T-cell (primary cell): ENCODE measurements at regions not wholly inside any gene's neighbourhood (a gene's known extent, or its start where the extent isn't known, plus 50 kb on each side); places are given as distances from the start of the nearest gene placed in this dataset.
"Not testable (repeated sequence)": the region's sequence is repeated elsewhere in the genome, so short reads cannot be mapped to it uniquely, and the experiment has no call there.

Experiments
- ATAC-seq, 4 experiments: fragments of 200-7000 bp in 3 of 4; fragments of 150-1000 bp in 1 of 4; cut with Tn5 transposase; replicated peaks in 1 of 4; 1 replicate in 3 of 4; 2 replicates in 1 of 4; pipeline ENCODE4 v1.10.0; 2021; ENCODE audit warnings: moderate library complexity in 3 of 4, mild to moderate bottlenecking in 2 of 4, moderate number of reproducible peaks in 1 of 4
- CTCF ChIA-PET, 2 donors: fragments of 300-600 bp; sonication (Branson Sonifier 250); formaldehyde crosslinking; loops; one replicate each; lab custom pipeline; 2022; ENCODE audit warnings: antibody characterized with exemption in 2 of 2; lab: Charles Lee
- POLR2A ChIA-PET, 2 donors: fragments of 300-600 bp; sonication (Branson Sonifier 250); formaldehyde crosslinking; loops; one replicate each; lab custom pipeline; 2022; ENCODE audit warnings: antibody characterized with exemption in 2 of 2; lab: Charles Lee
- DNase-seq, 35 experiments: peaks; one replicate each; pipeline versions ENCODE4 v3.0.0 to v3.0.0-alpha.2; 2013 to 2023
- H3K27ac ChIP-seq: one replicate; pipeline ENCODE4 v1.5.1; 2013; ENCODE audit warnings: low read length
- H3K27me3 ChIP-seq, 2 experiments: replicated peaks in 1 of 2; 1 replicate in 1 of 2; 2 replicates in 1 of 2; pipeline versions ENCODE4 v1.6.1 to v1.7.0; 2013; ENCODE audit warnings: low read length in 1 of 2, mixed read lengths in 1 of 2; ENCODE audit not compliant: control insufficient read depth in 2 of 2, insufficient read depth in 2 of 2; ENCODE audit errors: extremely low read depth in 1 of 2
- H3K36me3 ChIP-seq, 2 donors: 1 replicate in 1 of 2; 2 replicates in 1 of 2; pipeline versions ENCODE4 v1.6.1 to v1.7.0; 2013; ENCODE audit warnings: low read length in 1 of 2; ENCODE audit not compliant: control insufficient read depth in 2 of 2, insufficient read depth in 1 of 2; ENCODE audit errors: extremely low read depth in 1 of 2
- H3K4me1 ChIP-seq, 2 experiments: 1 replicate in 1 of 2; 2 replicates in 1 of 2; pipeline versions ENCODE4 v1.6.1 to v1.7.0; 2013; ENCODE audit warnings: low read length in 2 of 2, mixed read lengths in 1 of 2; ENCODE audit not compliant: insufficient read depth in 2 of 2, control insufficient read depth in 1 of 2; ENCODE audit errors: extremely low read depth in 1 of 2
- H3K4me3 ChIP-seq, 2 donors: 1 replicate in 1 of 2; 2 replicates in 1 of 2; pipeline versions ENCODE4 v1.5.1 to v1.7.0; 2013; ENCODE audit warnings: mild to moderate bottlenecking in 2 of 2, low read length in 1 of 2, moderate library complexity in 1 of 2; ENCODE audit not compliant: control insufficient read depth in 1 of 2; ENCODE audit errors: extremely low read depth in 1 of 2
- H3K9me3 ChIP-seq: 2 replicates; pipeline ENCODE4 v1.7.0; 2013
- H3K27ac Mint-ChIP-seq, 2 donors: one replicate each; pipeline ENCODE4 v1.8.0; 2020 to 2021; ENCODE audit warnings: mild to moderate bottlenecking in 2 of 2, mixed read lengths in 2 of 2
- H3K27me3 Mint-ChIP-seq, 2 donors: one replicate each; pipeline ENCODE4 v1.8.0; 2021 to 2022; ENCODE audit warnings: mixed read lengths in 2 of 2
- H3K36me3 Mint-ChIP-seq: one replicate; pipeline ENCODE4 v1.8.0; 2021; ENCODE audit warnings: mixed read lengths
- H3K4me1 Mint-ChIP-seq, 3 donors: one replicate each; pipeline ENCODE4 v1.8.0; 2020 to 2022; ENCODE audit warnings: mixed read lengths in 3 of 3, mild to moderate bottlenecking in 1 of 3
- H3K4me3 Mint-ChIP-seq, 3 donors: one replicate each; pipeline ENCODE4 v1.8.0; 2020 to 2022; ENCODE audit warnings: mild to moderate bottlenecking in 3 of 3, mixed read lengths in 3 of 3, moderate library complexity in 3 of 3
- H3K9me3 Mint-ChIP-seq, 3 donors: one replicate each; pipeline ENCODE4 v1.8.0; 2020 to 2022; ENCODE audit warnings: mixed read lengths in 3 of 3
- WGBS: methylation state at CpG from one replicate; pipeline ENCODE4 v1.1.5; 2013; ENCODE audit warnings: missing lambda C conversion rate; ENCODE audit not compliant: insufficient coverage; 5-methylcytosine and 5-hydroxymethylcytosine counted together

GRCh38 chr11:42407341-42407740 lies 904.5 kb upstream of the API5 start:
- H3K36me3 Mint-ChIP-seq: no peaks in the 10 kb centered on the region
- ChIA-PET POLR2A (no interaction called here), CTCF (no interaction called here)
- 0% methylated on average over 1 of the region's 3 CpGs for WGBS
- H3K27me3 Mint-ChIP-seq: no peaks in the 10 kb centered on the region
- H3K4me1 Mint-ChIP-seq: no peaks in the 10 kb centered on the region
- no peak overlapping the region for H3K27ac Mint-ChIP-seq
- H3K27me3 ChIP-seq: no peaks in the 10 kb centered on the region
- no peaks in the 10 kb centered on the region for H3K36me3 ChIP-seq
- no peaks in the 10 kb centered on the region for H3K9me3 ChIP-seq
- no peak overlapping the region for H3K27ac ChIP-seq
- no peak overlapping the region for H3K4me3 ChIP-seq
- no peak overlapping the region for H3K4me3 Mint-ChIP-seq
- DNase-seq (no peak), ATAC-seq (no peak)
- H3K4me1 ChIP-seq: no peaks in the 10 kb centered on the region
- H3K9me3 Mint-ChIP-seq: peaks cover 10 to 26% (median 18%) of the 10 kb centered on the region in 3 donors

GRCh38 chr11:42410251-42410955 lies 901.4 kb upstream of the API5 start:
- 70% methylated on average over 2 of the region's 6 CpGs for WGBS
- no peaks in the 10 kb centered on the region for H3K36me3 Mint-ChIP-seq
- no peak overlapping the region for H3K4me3 Mint-ChIP-seq
- H3K36me3 ChIP-seq: no peaks in the 10 kb centered on the region
- DNase-seq: no peak
- no peak overlapping the region for H3K4me3 ChIP-seq
- no peak overlapping the region for H3K27ac Mint-ChIP-seq
- H3K9me3 Mint-ChIP-seq: peaks cover 5 to 29% (median 15%) of the 10 kb centered on the region in 3 donors
- no peak overlapping the region for H3K27ac ChIP-seq
- H3K27me3 ChIP-seq: no peaks in the 10 kb centered on the region
- no peaks in the 10 kb centered on the region for H3K4me1 Mint-ChIP-seq
- CTCF ChIA-PET: no interaction called here
- POLR2A ChIA-PET: no interaction called here
- no peaks in the 10 kb centered on the region for H3K4me1 ChIP-seq
- no peaks in the 10 kb centered on the region for H3K27me3 Mint-ChIP-seq
- ATAC-seq: no peak
- no peaks in the 10 kb centered on the region for H3K9me3 ChIP-seq

DNA sequence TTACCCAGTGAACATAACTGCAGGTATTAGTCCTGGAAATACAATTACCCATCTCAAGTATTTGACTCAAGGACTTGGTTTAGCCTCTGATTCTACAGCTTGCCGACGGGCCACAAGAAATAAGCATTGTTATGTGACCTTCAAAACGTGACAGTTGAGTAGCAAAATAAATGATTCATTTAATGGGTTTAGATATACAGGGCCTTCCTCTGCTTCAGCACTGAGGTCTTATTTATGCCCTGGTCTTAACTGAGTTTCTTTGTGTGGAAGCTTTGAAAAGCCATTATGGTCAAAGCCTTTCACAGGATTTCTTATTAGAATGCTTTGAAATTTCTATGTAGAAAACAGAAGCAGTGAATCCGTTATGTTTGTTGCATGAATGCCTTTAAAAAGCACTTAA lies 899.2 kb upstream of the API5 start:
- H3K9me3 ChIP-seq: no peaks in the 10 kb centered on the region
- CTCF ChIA-PET: no interaction called here
- no peak overlapping the region for H3K27ac ChIP-seq
- peaks cover 4 to 33% (median 5%) of the 10 kb centered on the region in 3 donors for H3K9me3 Mint-ChIP-seq
- H3K27ac Mint-ChIP-seq: no peak overlapping the region
- POLR2A ChIA-PET: interaction anchor here in 1 of 2 donors (0.6 kb wide), 1 partner anchor 684 kb away, joined by 3 read pairs; no protein-coding TSS in a partner anchor
- DNase-seq: no peak
- H3K27me3 ChIP-seq: no peaks in the 10 kb centered on the region
- no peaks in the 10 kb centered on the region for H3K36me3 Mint-ChIP-seq
- no peaks in the 10 kb centered on the region for H3K4me1 Mint-ChIP-seq
- no peaks in the 10 kb centered on the region for H3K4me1 ChIP-seq
- no peak for ATAC-seq
- H3K27me3 Mint-ChIP-seq: no peaks in the 10 kb centered on the region
- H3K36me3 ChIP-seq: no peaks in the 10 kb centered on the region
- no peak overlapping the region for H3K4me3 Mint-ChIP-seq
- 83% methylated on average over 1 of the region's 4 CpGs for WGBS
- no peak overlapping the region for H3K4me3 ChIP-seq

DNA sequence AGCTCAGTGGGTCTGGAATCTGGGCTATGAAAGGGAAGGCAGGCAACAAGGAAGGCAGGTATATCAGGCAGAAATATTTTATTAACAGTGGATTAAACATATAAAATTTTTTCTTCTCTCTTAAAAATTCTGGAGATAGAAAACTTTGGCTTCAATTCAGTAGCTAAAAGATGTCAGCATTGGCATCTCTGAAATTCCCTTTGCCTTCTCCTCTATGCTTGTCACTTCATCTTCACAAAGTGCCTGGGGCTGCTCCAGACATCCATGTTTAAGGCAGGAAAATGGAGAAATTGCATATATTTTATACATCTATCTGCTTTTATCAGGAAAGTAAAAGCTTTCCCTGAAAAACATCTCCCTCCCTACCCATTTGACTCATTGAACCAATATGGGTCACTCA lies 894.1 kb upstream of the API5 start:
- H3K36me3 Mint-ChIP-seq: no peaks in the 10 kb centered on the region
- POLR2A ChIA-PET: no interaction called here
- Histone ChIP-seq H3K4me1 (no peaks in the 10 kb centered on the region), H3K4me3 (no peak overlapping the region), H3K27me3 (no peaks in the 10 kb centered on the region), H3K27ac (no peak overlapping the region), H3K36me3 (no peaks in the 10 kb centered on the region), H3K9me3 (no peaks in the 10 kb centered on the region)
- no peaks in the 10 kb centered on the region for H3K27me3 Mint-ChIP-seq
- DNase-seq (no peak), ATAC-seq (no peak)
- H3K4me3 Mint-ChIP-seq: no peak overlapping the region
- H3K4me1 Mint-ChIP-seq: no peaks in the 10 kb centered on the region
- H3K27ac Mint-ChIP-seq: no peak overlapping the region
- CTCF ChIA-PET: no interaction called here
- H3K9me3 Mint-ChIP-seq: peaks cover 4 to 15% (median 9%) of the 10 kb centered on the region in 3 donors

GRCh38 chr11:42422090-42422489 lies 889.7 kb upstream of the API5 start:
- no peaks in the 10 kb centered on the region for H3K36me3 Mint-ChIP-seq
- no peak for ATAC-seq
- no peaks in the 10 kb centered on the region for H3K27me3 ChIP-seq

DNA sequence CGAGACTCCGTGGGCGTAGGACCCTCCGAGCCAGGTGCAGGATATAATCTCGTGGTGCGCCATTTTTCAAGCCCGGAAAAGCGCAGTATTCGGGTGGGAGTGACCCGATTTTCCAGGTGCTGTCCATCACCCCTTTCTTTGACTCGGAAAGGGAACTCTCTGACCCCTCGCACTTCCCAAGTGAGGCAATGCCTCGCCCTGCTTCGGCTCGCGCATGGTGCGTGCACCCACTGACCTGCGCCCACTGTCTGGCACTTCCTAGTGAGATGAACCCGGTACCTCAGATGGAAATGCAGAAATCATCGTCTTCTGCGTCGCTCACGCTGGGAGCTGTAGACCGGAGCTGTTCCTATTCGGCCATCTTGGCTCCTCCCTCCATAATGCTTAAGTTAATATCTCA lies 876.9 kb upstream of the API5 start:
- CTCF ChIA-PET, H3K4me3 ChIP-seq, POLR2A ChIA-PET, H3K27me3 Mint-ChIP-seq, ATAC-seq, H3K4me1 ChIP-seq, DNase-seq, H3K9me3 ChIP-seq, H3K4me3 Mint-ChIP-seq, H3K4me1 Mint-ChIP-seq, H3K36me3 ChIP-seq, H3K27ac ChIP-seq, H3K27me3 ChIP-seq, H3K36me3 Mint-ChIP-seq, H3K27ac Mint-ChIP-seq: not testable (repeated sequence)
- 95% methylated on average over 16 of the region's 25 CpGs for WGBS
- H3K9me3 Mint-ChIP-seq: peaks cover 12 to 20% (median 19%) of the 10 kb centered on the region in 3 donors

More at GRCh38 chr11:42422090-42422489, 889.7 kb upstream of the API5 start:
- Mint-ChIP-seq H3K4me1 (no peaks in the 10 kb centered on the region), H3K4me3 (no peak overlapping the region), H3K27me3 (no peaks in the 10 kb centered on the region), H3K27ac (no peak overlapping the region), H3K9me3 (peaks cover 2 to 15% (median 10%) of the 10 kb centered on the region in 3 donors)
- DNase-seq: no peak
- no CpG with 5 or more reads among the region's 1 CpG for WGBS
- Histone ChIP-seq H3K36me3 (no peaks in the 10 kb centered on the region), H3K27ac (no peak overlapping the region), H3K4me3 (no peak overlapping the region), H3K9me3 (no peaks in the 10 kb centered on the region), H3K4me1 (no peaks in the 10 kb centered on the region)
- POLR2A ChIA-PET: no interaction called here
- CTCF ChIA-PET: no interaction called here

- H3K27me3 ChIP-seq: no peaks in the 10 kb centered on the region
- Mint-ChIP-seq H3K27me3 (no peaks in the 10 kb centered on the region), H3K36me3 (no peaks in the 10 kb centered on the region), H3K9me3 (peaks cover 13 to 34% (median 27%) of the 10 kb centered on the region in 3 donors), H3K4me1 (no peaks in the 10 kb centered on the region), H3K27ac (no peak overlapping the region), H3K4me3 (no peak overlapping the region)
- no peak overlapping the region for H3K4me3 ChIP-seq
- no peaks in the 10 kb centered on the region for H3K4me1 ChIP-seq
- no peak for ATAC-seq
- H3K36me3 ChIP-seq: no peaks in the 10 kb centered on the region
- POLR2A ChIA-PET: no interaction called here
- H3K9me3 ChIP-seq: no peaks in the 10 kb centered on the region
- WGBS: 90% methylated on average over 2 of the region's 4 CpGs
- CTCF ChIA-PET: no interaction called here
- no peak overlapping the region for H3K27ac ChIP-seq
- no peak for DNase-seq
These were observed 867.4 kb upstream of the API5 start for GRCh38 chr11:42444406-42444805.
